Spleen (tissue), 7 donors: ENCODE measurements at regions not wholly inside any gene's neighbourhood (a gene's known extent, or its start where the extent isn't known, plus 50 kb on each side); places are given as distances from the start of the nearest gene placed in this dataset.

ENCODE experiments used
- CTCF ChIP-seq, 11 experiments: fragments of 200-600 bp in 7 of 11; fragments of 450-650 bp in 4 of 11; sonication (generic) in 4 of 11; IDR thresholded peaks in 8 of 11; conservative IDR thresholded peaks in 3 of 11; 1 replicate in 7 of 11; 2 replicates in 4 of 11; pipeline versions ENCODE4 v1.4.0 to v1.8.0; 2016 to 2021; ENCODE audit warnings: antibody characterized with exemption in 11 of 11, inconsistent platforms in 4 of 11, mild to moderate bottlenecking in 1 of 11
- POLR2AphosphoS5 ChIP-seq, 3 donors: sonication (generic); formaldehyde crosslinking; IDR thresholded peaks; one replicate each; pipeline ENCODE4 v1.5.1; 2017; ENCODE audit warnings: antibody characterized with exemption in 3 of 3
- donor health status: DM: no; HTN: no; CAD: no; lungs with moderate emphysema.
- donor health status: DM: no; HTN: no; CAD: no.
- donor health status: DM: no; HTN: no; CAD: no.

GRCh38 chr2:29974086-29974485 is 52.7 kb upstream of the ALK start:
- TF ChIP-seq CTCF (IDR thresholded peaks at IDR 0.05 in 8 of 11, conservative IDR thresholded peaks at IDR 0.05 in 3 of 11) (no peak), POLR2AphosphoS5 (IDR thresholded peaks at IDR 0.05) (no peak)
